AG09309 (cell line): ENCODE measurements at regions not wholly inside any gene's neighbourhood (a gene's known extent, or its start where the extent isn't known, plus 50 kb on each side); places are given as distances from the start of the nearest gene placed in this dataset.
"Not testable (repeated sequence)": the region's sequence is repeated elsewhere in the genome, so short reads cannot be mapped to it uniquely, and the experiment has no call there.

Experiments used
- DNase-seq: peaks from one replicate; pipeline ENCODE4 v3.0.0-alpha.2; 2010; ENCODE audit warnings: low read depth
- H3K4me3 ChIP-seq: 2 replicates; pipeline ENCODE4 v1.5.1; 2011; ENCODE audit warnings: mild to moderate bottlenecking, low read depth, low read length, moderate library complexity; ENCODE audit not compliant: control insufficient read depth
- TF ChIP-seq, protein P1 (sequence below): IDR thresholded peaks from 2 replicates; pipeline ENCODE4 v1.5.1; 2011; ENCODE audit warnings: mild to moderate bottlenecking, low read depth, low read length, inconsistent platforms; ENCODE audit not compliant: insufficient read depth, control insufficient read depth; ENCODE audit errors: missing control alignments

DNA sequence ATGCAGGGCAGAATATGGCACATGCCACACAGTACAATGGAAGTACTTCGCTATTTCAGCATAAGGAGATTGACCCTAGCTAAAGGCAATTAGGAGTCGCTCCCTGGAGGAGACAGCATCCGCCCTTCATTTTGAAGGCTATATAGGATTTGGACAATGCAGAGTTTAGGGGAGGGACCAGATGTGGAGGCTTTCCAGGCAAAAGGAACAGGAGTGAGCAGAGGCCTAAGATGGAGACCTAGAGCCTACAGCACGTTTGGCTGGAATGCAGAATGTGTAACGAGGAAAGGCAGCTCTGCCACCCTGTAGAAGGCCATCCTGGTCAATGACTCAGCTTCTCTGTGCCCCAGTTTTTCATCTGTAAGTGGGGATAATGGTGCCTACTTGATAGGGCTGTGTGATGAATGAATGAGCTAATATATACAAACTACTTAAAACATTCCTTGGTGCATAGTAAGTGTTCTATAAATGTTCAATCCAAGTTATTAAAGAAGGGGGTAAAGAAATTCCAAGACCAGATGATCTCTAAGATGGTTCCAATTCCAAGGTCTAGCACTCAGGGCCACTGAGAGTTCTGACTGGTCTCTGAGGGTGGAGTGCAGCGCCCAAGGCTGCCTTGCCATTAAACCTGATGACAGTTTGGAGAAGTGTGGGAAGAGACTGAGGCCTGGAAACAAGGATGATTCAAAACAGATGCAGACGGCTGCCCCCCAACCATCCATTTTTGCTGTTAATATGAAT is 54.3 kb upstream of the FRMD6 start:
- TF ChIP-seq, protein P1, sequence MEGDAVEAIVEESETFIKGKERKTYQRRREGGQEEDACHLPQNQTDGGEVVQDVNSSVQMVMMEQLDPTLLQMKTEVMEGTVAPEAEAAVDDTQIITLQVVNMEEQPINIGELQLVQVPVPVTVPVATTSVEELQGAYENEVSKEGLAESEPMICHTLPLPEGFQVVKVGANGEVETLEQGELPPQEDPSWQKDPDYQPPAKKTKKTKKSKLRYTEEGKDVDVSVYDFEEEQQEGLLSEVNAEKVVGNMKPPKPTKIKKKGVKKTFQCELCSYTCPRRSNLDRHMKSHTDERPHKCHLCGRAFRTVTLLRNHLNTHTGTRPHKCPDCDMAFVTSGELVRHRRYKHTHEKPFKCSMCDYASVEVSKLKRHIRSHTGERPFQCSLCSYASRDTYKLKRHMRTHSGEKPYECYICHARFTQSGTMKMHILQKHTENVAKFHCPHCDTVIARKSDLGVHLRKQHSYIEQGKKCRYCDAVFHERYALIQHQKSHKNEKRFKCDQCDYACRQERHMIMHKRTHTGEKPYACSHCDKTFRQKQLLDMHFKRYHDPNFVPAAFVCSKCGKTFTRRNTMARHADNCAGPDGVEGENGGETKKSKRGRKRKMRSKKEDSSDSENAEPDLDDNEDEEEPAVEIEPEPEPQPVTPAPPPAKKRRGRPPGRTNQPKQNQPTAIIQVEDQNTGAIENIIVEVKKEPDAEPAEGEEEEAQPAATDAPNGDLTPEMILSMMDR = no peak
- DNase-seq = no peak
- H3K4me3 ChIP-seq = no peak overlapping the region

DNA sequence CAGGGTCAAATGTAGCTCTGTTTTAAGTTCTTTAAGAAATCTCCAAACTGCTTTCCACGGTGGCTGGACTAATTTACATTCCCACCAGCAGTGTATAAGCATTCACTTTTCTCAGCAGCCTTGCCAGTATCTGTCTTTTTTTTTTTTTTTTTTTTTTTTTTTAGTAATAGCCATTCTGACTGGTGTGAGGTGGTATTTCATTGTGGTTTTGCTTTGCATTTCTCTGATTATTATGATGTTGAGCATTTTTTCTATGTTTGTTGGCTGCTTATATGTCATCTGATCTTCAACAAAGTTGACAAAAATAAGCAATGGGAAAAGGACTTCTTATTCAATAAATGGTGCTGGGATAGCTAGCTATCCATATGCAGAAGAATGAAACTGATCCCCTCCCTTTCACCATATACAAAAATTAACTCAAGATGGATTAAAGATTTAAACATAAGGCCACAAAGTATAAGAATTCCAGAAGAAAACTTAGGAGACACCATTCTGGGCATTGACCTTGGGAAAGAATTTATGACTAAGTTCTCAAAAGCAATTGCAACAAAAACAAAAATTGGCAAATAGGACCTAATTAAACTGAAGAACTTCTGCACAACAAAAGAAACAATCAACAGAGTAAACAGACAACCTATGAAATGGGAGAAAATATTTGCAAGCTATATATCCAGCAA is 52.6 kb upstream of the FRMD6 start:
- not testable (repeated sequence) for H3K4me3 ChIP-seq, DNase-seq

DNA sequence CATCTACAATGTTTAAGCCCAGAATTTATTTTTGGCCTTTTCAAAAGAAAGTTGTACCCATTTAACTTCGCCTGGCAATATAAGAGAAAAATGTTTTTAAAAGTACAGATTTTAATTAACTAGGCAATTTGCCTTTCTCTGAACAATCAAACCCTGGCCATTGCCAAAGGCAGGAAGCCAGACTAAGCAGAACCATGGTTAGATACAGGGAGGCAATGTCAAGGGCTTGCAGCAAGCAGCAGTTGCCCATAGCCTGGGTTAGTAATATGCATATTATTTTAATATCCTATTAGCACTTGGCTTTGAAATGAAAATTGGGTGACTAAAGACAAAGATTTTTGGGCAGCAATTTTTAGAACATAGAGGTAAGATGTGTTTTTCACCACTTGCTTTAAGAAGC is 51.1 kb upstream of the FRMD6 start:
- TF ChIP-seq, protein P1 = no peak
- no peak overlapping the region for H3K4me3 ChIP-seq
- DNase-seq = no peak
